MM.1S (cell line): ENCODE measurements at regions not wholly inside any gene's neighbourhood (a gene's known extent, or its start where the extent isn't known, plus 50 kb on each side); places are given as distances from the start of the nearest gene placed in this dataset.

Experiments
- EZH2phosphoT487 ChIP-seq: fragments of 300-600 bp; sonication (generic); IDR thresholded peaks from 2 replicates; pipeline ENCODE4 v1.6.1; 2018; ENCODE audit warnings: antibody characterized with exemption, low read length
- TF ChIP-seq, protein P1 (sequence below): fragments of 300-600 bp; sonication (generic); IDR thresholded peaks from 2 replicates; pipeline ENCODE4 v1.5.1; 2016; ENCODE audit warnings: antibody characterized with exemption, low read length, mixed read lengths

DNA sequence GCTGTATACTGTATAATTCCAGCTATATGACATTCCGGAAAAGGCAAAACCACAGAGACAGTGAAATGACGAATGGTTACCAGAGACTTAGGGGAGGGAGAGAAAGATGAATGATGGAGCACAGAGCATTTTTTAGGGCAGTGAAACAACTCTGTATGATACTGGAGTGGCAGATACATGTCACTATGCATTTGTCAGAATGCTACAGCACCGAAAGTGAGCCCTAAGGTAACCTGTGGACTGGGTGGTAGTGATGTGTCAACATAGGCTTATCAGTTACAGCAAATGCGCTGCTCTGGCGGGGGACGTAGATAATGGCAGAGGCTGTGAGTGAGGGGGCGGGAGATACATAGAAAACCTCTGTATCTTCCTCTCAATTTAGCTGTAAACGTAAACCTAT, 201.3 kb upstream of the SSTR4 start:
- TF ChIP-seq, protein P1, sequence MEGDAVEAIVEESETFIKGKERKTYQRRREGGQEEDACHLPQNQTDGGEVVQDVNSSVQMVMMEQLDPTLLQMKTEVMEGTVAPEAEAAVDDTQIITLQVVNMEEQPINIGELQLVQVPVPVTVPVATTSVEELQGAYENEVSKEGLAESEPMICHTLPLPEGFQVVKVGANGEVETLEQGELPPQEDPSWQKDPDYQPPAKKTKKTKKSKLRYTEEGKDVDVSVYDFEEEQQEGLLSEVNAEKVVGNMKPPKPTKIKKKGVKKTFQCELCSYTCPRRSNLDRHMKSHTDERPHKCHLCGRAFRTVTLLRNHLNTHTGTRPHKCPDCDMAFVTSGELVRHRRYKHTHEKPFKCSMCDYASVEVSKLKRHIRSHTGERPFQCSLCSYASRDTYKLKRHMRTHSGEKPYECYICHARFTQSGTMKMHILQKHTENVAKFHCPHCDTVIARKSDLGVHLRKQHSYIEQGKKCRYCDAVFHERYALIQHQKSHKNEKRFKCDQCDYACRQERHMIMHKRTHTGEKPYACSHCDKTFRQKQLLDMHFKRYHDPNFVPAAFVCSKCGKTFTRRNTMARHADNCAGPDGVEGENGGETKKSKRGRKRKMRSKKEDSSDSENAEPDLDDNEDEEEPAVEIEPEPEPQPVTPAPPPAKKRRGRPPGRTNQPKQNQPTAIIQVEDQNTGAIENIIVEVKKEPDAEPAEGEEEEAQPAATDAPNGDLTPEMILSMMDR, result no peak
- no peak for TF ChIP-seq EZH2phosphoT487
